ENCODE measurements at regions not wholly inside any gene's neighbourhood (a gene's known extent, or its start where the extent isn't known, plus 50 kb on each side); places are given as distances from the start of the nearest gene placed in this dataset.

- TF ChIP-seq CTCF (IDR thresholded peaks at IDR 0.05) (no peak), POLR2A (IDR thresholded peaks at IDR 0.05) (no peak)
These were observed 197.8 kb downstream of the PDHA2 start for GRCh38 chr4:96037705-96038104.
